H9 (cell line): ENCODE measurements at regions not wholly inside any gene's neighbourhood (a gene's known extent, or its start where the extent isn't known, plus 50 kb on each side); places are given as distances from the start of the nearest gene placed in this dataset.
A peak's percentile ranks its signal among the peaks of the same experiment; 100 is the strongest.

Experiments
- DNase-seq: peaks from one replicate; pipeline ENCODE4 v3.0.0-alpha.2; 2017
- H2AFZ ChIP-seq: one replicate; pipeline ENCODE4 v1.6.1; 2013; ENCODE audit warnings: mild to moderate bottlenecking, low read length, control low read depth, moderate library complexity
- H2AK5ac ChIP-seq: 2 replicates; pipeline ENCODE4 v1.6.1; 2013; ENCODE audit warnings: low read length, control low read depth, mixed read lengths; ENCODE audit not compliant: insufficient read length
- H2BK120ac ChIP-seq: one replicate; pipeline ENCODE4 v1.6.1; 2013; ENCODE audit warnings: low read depth, mild to moderate bottlenecking, low read length, control low read depth, inconsistent platforms; ENCODE audit not compliant: poor library complexity, severe bottlenecking
- H2BK12ac ChIP-seq: 2 replicates; pipeline ENCODE4 v1.6.1; 2013; ENCODE audit warnings: low read length, control low read depth, mixed read lengths, low read depth; ENCODE audit not compliant: insufficient read length
- H2BK15ac ChIP-seq: 2 replicates; pipeline ENCODE4 v1.6.1; 2013; ENCODE audit warnings: low read depth, low read length, control low read depth
- H2BK20ac ChIP-seq: one replicate; pipeline ENCODE4 v1.6.1; 2013; ENCODE audit warnings: low read depth, mild to moderate bottlenecking, low read length, control low read depth, inconsistent platforms; ENCODE audit not compliant: poor library complexity, severe bottlenecking
- H2BK5ac ChIP-seq: 2 replicates; pipeline ENCODE4 v1.6.1; 2013; ENCODE audit warnings: low read length, control low read depth, mixed read lengths; ENCODE audit not compliant: insufficient read length
- H3K14ac ChIP-seq: 2 replicates; pipeline ENCODE4 v1.6.1; 2013; ENCODE audit warnings: low read length, control low read depth; ENCODE audit not compliant: insufficient read depth
- H3K18ac ChIP-seq: 2 replicates; pipeline ENCODE4 v1.6.1; 2013; ENCODE audit warnings: low read depth, mild to moderate bottlenecking, mixed read lengths, low read length, control low read depth; ENCODE audit not compliant: insufficient read length
- H3K23ac ChIP-seq: 2 replicates; pipeline ENCODE4 v1.6.1; 2013; ENCODE audit warnings: low read length, control low read depth, mixed read lengths, low read depth; ENCODE audit not compliant: insufficient read length
- H3K23me2 ChIP-seq: 2 replicates; pipeline ENCODE4 v1.6.1; 2013; ENCODE audit warnings: low read depth, mild to moderate bottlenecking, mixed read lengths, low read length, control low read depth; ENCODE audit not compliant: insufficient read length, poor library complexity, severe bottlenecking
- H3K27ac ChIP-seq: 2 replicates; pipeline ENCODE4 v1.5.1; 2013; ENCODE audit warnings: low read length, control low read depth, mixed read lengths, low read depth; ENCODE audit not compliant: insufficient read length
- H3K27me3 ChIP-seq: 2 replicates; pipeline ENCODE4 v1.6.1; 2013; ENCODE audit warnings: low read length, control low read depth, inconsistent platforms; ENCODE audit not compliant: insufficient read depth
- H3K4ac ChIP-seq: 2 replicates; pipeline ENCODE4 v1.6.1; 2013; ENCODE audit warnings: low read depth, mild to moderate bottlenecking, control low read depth, inconsistent platforms, low read length, moderate library complexity
- H3K4me1 ChIP-seq: 2 replicates; pipeline ENCODE4 v1.6.1; 2013; ENCODE audit warnings: low read length, control low read depth, inconsistent platforms; ENCODE audit not compliant: insufficient read depth
- H3K4me2 ChIP-seq: 2 replicates; pipeline ENCODE4 v1.6.1; 2013; ENCODE audit warnings: low read length, control low read depth, mixed read lengths; ENCODE audit not compliant: insufficient read length, insufficient read depth
- H3K56ac ChIP-seq: 2 replicates; pipeline ENCODE4 v1.6.1; 2013; ENCODE audit warnings: low read depth, mild to moderate bottlenecking, mixed read lengths, low read length, control low read depth; ENCODE audit not compliant: insufficient read length
- H3K79me1 ChIP-seq: 2 replicates; pipeline ENCODE4 v1.6.1; 2013; ENCODE audit warnings: low read depth, mild to moderate bottlenecking, moderate library complexity, low read length, control low read depth, inconsistent platforms; ENCODE audit not compliant: insufficient read depth, poor library complexity, severe bottlenecking
- H3K79me2 ChIP-seq: 2 replicates; pipeline ENCODE4 v1.6.1; 2013; ENCODE audit warnings: low read length, control low read depth, inconsistent platforms; ENCODE audit not compliant: insufficient read depth
- H3K9ac ChIP-seq: 2 replicates; pipeline ENCODE4 v1.6.1; 2013; ENCODE audit warnings: low read length, control low read depth, mixed read lengths; ENCODE audit not compliant: insufficient read length; ENCODE audit errors: extremely low read depth
- H3K9me3 ChIP-seq: one replicate; pipeline ENCODE4 v1.6.1; 2013; ENCODE audit warnings: low read depth, low read length, inconsistent platforms; ENCODE audit not compliant: control insufficient read depth
- H3T11ph ChIP-seq: one replicate; pipeline ENCODE4 v1.6.1; 2013; ENCODE audit warnings: mild to moderate bottlenecking, low read length, control low read depth, inconsistent platforms
- H4K20me1 ChIP-seq: one replicate; pipeline ENCODE4 v1.6.1; 2013; ENCODE audit not compliant: control insufficient read depth, insufficient read length, insufficient read depth
- H4K5ac ChIP-seq: 2 replicates; pipeline ENCODE4 v1.6.1; 2013; ENCODE audit warnings: low read depth, mild to moderate bottlenecking, mixed read lengths, low read length, control low read depth; ENCODE audit not compliant: insufficient read length
- H4K8ac ChIP-seq: replicated peaks from 2 replicates; pipeline ENCODE4 v1.6.1; 2013; ENCODE audit warnings: low read length, control low read depth, mixed read lengths, low read depth; ENCODE audit not compliant: insufficient read length
- H4K91ac ChIP-seq: 2 replicates; pipeline ENCODE4 v1.6.1; 2013; ENCODE audit warnings: low read depth, mild to moderate bottlenecking, moderate library complexity, mixed read lengths, low read length, control low read depth; ENCODE audit not compliant: insufficient read length
- H3K27ac Mint-ChIP-seq, 3 experiments: 2 replicates in 2 of 3; 3 replicates in 1 of 3; pipeline ENCODE4 v1.8.0; 2020 to 2021; ENCODE audit warnings: mixed read lengths in 3 of 3, mild to moderate bottlenecking in 1 of 3, moderate library complexity in 1 of 3
- H3K27me3 Mint-ChIP-seq: 2 replicates; pipeline ENCODE4 v1.8.0; 2021; ENCODE audit warnings: low read depth, mild to moderate bottlenecking, moderate library complexity, mixed read lengths
- H3K36me3 Mint-ChIP-seq, 3 experiments: 2 replicates in 2 of 3; 3 replicates in 1 of 3; pipeline ENCODE4 v1.8.0; 2020 to 2021; ENCODE audit warnings: low read depth in 3 of 3, mixed read lengths in 3 of 3; ENCODE audit not compliant: insufficient read depth in 1 of 3
- H3K4me1 Mint-ChIP-seq, 2 experiments: 2 replicates each; pipeline ENCODE4 v1.8.0; 2020; ENCODE audit warnings: mixed read lengths in 2 of 2
- H3K4me3 Mint-ChIP-seq, 2 experiments: 2 replicates in 1 of 2; 3 replicates in 1 of 2; pipeline ENCODE4 v1.8.0; 2020 to 2021; ENCODE audit warnings: mild to moderate bottlenecking in 2 of 2, mixed read lengths in 2 of 2, moderate library complexity in 1 of 2
- H3K9me3 Mint-ChIP-seq, 2 experiments: 2 replicates in 1 of 2; 3 replicates in 1 of 2; pipeline ENCODE4 v1.8.0; 2020; ENCODE audit warnings: mild to moderate bottlenecking in 2 of 2, mixed read lengths in 2 of 2, moderate library complexity in 1 of 2
- WGBS: extraction: QIAGEN DNeasy Blood & Tissue Kit; methylation state at CpG from one replicate; pipeline ENCODE4 v1.1.7; 2013; ENCODE audit warnings: missing lambda C conversion rate, low lambda C conversion rate, mixed read lengths; ENCODE audit not compliant: insufficient read length; ENCODE audit errors: extremely low coverage; 5-methylcytosine and 5-hydroxymethylcytosine counted together
- TF ChIP-seq, protein P1 (sequence below): fragments of 200-600 bp; sonication (generic); conservative IDR thresholded peaks from 3 replicates; pipeline ENCODE4 v1.8.0; 2021; ENCODE audit warnings: antibody characterized with exemption, mild to moderate bottlenecking

- no CpG with 5 or more reads among the region's 5 CpGs for WGBS
- peak overlapping the region in 1 of 2 experiments; percentile 36; a peak in 3 of 5 replicates for H3K4me3 Mint-ChIP-seq
- TF ChIP-seq, protein P1, sequence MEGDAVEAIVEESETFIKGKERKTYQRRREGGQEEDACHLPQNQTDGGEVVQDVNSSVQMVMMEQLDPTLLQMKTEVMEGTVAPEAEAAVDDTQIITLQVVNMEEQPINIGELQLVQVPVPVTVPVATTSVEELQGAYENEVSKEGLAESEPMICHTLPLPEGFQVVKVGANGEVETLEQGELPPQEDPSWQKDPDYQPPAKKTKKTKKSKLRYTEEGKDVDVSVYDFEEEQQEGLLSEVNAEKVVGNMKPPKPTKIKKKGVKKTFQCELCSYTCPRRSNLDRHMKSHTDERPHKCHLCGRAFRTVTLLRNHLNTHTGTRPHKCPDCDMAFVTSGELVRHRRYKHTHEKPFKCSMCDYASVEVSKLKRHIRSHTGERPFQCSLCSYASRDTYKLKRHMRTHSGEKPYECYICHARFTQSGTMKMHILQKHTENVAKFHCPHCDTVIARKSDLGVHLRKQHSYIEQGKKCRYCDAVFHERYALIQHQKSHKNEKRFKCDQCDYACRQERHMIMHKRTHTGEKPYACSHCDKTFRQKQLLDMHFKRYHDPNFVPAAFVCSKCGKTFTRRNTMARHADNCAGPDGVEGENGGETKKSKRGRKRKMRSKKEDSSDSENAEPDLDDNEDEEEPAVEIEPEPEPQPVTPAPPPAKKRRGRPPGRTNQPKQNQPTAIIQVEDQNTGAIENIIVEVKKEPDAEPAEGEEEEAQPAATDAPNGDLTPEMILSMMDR: no peak
These were observed 252.5 kb downstream of the LRFN2 start for GRCh38 chr6:40334496-40335270.

More at GRCh38 chr6:40334496-40335270, 252.5 kb downstream of the LRFN2 start:
- Histone ChIP-seq H3K14ac (no peak overlapping the region), H3T11ph (no peak overlapping the region), H3K27ac (no peak overlapping the region), H3K4ac (no peak overlapping the region), H2BK20ac (no peak overlapping the region), H3K79me2 (no peaks in the 10 kb centered on the region), H2BK15ac (no peak overlapping the region), H4K91ac (no peak overlapping the region), H2BK12ac (no peak overlapping the region), H3K27me3 (no peaks in the 10 kb centered on the region), H2AFZ (no peak overlapping the region), H3K18ac (no peak overlapping the region), H3K23me2 (no peaks in the 10 kb centered on the region), H3K4me2 (no peak overlapping the region), H3K56ac (no peak overlapping the region), H3K4me1 (peaks cover 18% of the 10 kb centered on the region; the same call in 1 of the 2 replicates), H3K9me3 (no peaks in the 10 kb centered on the region), H3K9ac (no peak overlapping the region), H4K8ac (no peak overlapping the region), H2BK5ac (no peak overlapping the region), H3K23ac (no peak overlapping the region), H2AK5ac (no peak overlapping the region), H4K5ac (no peak overlapping the region), H2BK120ac (no peak overlapping the region), H4K20me1 (no peaks in the 10 kb centered on the region), H3K79me1 (no peaks in the 10 kb centered on the region)
- Mint-ChIP-seq H3K9me3 (no peaks in the 10 kb centered on the region), H3K4me1 (peaks cover 70 to 73% of the 10 kb centered on the region in 2 experiments), H3K27me3 (peaks cover 39% of the 10 kb centered on the region), H3K36me3 (no peaks in the 10 kb centered on the region), H3K27ac (peak overlapping the region in 2 of 3 experiments; percentile 28 to 59; a peak in 3 of 7 replicates)
- no peak for DNase-seq
